NCI-H69 (cell line): ENCODE measurements at regions not wholly inside any gene's neighbourhood (a gene's known extent, or its start where the extent isn't known, plus 50 kb on each side); places are given as distances from the start of the nearest gene placed in this dataset.

Experiments
- DNase-seq: peaks from one replicate; lab custom pipeline; 2025; lab: John Stamatoyannopoulos, UW

DNA sequence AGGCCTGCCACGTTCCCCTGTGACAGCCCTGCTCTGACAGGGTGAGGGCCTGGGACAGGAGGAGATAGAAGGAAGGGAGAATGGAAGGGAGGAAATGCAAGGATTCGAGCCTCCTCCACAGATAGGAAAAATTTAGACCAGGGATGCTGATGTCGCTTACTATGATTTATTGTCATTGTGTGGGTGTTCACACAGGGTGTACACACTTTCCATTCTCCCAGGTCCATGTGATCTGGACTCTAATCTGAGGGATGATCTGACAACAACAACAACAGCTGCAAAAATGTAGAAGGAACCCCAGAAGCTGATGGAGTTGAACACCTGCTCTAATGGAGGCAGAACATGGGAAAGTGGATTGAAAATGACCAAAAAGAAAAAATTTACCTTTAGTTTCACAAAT, 231.7 kb upstream of the TNP1 start:
- no peak for DNase-seq

DNA sequence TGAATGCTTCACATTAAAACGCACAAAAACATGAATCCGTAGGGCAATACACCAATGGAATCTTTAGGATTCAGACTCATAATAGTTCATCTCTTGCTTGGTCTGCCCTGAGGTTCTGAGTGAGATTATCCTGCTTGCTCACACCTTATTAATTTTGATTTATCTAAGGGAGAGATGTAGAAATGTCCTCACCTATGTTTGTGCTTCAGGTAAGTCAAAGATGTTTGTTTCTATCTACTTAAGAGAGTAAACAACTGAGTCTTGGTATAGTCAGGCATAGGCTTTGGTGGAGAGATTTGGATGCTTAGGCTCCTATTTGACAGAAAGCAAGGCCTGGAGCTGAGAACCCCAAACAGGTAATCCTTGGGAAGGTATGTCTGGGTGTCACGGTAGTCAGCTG, 231.0 kb upstream of the TNP1 start:
- DNase-seq: no peak

DNA sequence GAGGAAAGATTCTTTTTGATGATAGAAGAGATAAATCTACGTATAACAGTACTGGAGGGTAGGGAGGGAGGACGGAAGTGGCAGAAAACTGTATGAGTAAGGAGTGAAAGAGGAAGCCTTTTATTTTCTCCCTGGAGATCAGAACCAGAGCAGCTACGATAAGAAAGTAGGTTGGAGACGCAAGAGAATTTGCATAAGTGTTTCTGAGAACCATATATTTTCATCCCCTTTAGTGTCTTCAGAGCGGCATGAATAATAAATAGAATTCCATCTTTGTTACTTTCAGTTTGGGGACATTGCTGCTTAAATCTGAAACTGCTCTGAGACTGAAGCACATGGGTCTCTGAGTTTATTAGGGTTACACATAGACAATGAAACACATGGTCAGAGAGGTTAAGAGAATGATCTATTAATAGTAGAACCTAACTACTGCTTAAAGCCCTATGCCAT, 230.2 kb upstream of the TNP1 start:
- no peak for DNase-seq

DNA sequence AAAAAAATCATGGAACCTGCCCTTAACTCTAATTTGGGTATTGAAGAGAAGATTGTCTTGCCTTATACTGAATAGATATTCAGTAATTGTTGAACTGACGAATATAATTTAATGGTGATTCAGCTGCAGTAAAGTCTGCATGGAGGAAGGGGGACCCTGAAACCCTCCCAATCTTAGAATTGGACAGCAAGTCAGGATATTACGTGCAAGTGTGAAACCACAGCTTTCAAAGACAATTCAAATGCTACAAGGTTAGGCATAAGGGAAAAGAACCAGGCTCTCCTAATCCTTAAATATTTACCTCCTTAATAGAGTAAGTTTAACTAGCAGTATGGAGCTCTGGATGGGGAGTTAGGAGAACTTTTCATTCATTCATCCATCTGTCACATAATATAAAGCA, 226.9 kb upstream of the TNP1 start:
- DNase-seq: peak; percentile 5

DNA sequence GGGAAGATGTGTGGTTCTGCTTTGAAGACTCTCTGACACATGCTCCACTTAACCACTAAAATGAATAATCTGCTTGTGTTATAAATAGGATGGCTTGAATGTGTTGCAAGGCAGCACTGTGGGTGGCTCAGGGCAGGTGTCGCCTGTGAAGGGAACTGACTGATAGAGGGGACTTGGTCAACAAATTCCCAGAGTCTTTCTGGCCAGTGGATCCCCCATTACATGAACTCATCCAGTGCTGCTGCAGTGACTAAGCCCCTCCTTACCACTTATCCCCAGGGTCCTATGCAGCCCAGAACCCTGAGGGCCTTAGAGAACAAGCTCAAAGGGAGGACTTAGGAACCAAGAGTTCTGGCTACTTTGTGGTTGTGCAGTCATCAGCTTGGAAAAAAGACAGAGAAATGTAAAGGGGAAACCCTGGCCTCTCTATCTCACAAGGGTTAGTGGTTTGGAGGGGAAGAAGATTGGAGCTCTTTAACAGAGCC, 226.2 kb upstream of the TNP1 start:
- no peak for DNase-seq

DNA sequence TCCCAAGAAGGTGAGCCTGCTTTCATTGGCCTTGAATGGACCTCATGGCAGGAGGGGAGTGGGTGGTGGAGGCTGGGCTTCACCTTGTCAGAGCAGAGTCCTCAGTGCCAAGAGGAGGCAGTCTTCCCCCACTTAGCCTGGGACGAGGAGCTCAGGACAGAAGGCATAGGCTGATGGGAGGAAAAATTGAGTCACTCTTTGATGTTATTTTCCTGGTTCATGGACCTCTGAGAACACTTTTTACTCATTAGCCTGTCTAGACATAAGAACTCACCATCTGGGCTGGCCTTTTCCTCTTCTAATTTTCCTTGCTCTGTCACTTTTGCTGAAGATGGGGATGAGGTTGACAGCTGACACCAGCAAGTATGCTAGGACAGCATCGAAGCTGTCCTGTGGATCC, 225.7 kb upstream of the TNP1 start:
- DNase-seq: no peak

DNA sequence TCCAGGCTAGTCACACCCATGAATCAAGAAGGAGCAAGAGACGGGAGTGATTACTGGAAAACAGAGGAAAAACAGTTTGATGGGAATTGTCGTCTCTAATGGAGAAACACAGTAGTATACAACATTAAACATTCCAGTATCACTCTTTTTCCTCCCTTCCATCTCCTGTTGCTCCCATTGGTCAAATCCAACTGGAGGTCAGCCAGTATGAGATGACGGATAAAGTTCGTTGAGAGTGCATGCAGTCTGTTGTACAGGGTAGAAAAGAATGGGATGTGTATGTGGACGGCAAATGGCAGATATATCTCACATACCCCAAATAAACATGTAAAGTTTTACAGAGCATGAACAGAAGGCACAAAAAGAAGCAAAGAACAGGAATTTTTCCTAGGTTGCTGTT, 221.9 kb upstream of the TNP1 start:
- DNase-seq: no peak

DNA sequence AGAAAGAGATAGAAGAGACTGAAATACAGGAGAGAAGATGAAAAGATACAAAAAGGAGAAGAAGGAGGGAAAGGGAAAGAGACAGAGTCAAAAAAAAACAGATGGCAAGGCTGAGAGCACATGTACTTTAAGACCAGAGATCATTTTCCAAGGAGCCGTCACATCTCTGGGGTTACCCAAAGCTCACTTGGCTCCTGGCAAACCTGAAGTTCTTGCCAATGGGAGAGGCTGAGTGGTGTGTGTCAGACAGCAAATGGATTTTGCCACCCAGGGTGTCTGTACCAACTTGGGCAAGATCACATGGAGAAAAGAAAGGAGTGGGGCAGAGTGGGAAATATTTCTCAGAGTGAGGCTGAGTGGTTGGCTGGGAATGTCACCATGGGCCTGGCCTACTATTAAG, 219.3 kb upstream of the TNP1 start:
- DNase-seq: no peak

DNA sequence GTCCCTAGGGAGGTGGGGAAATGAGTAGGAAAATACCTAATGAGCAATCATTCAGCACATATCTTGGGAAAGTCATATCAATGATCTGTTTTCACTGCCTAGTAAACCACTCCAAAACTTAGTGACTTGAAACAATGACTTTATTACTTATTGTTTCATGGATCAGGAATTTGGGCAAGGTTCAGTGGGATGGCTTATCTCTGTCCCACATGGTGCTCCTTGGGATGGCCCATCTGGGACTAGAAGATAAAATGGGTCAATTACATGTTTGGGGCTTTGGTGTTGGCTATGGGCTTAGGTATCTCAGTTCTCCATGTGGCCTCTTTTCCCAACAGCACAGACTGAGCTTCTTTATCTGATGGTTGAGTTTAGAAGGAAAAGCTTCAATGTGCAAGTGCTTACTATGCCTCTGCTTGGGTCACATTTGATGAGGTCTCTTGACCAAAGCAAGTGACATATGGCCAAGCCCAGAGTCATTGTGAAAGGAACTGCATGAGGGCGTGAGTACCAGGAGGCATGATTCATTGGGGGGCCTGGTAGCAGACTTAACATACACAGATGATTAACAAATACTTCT, 218.1 kb upstream of the TNP1 start:
- DNase-seq: no peak

DNA sequence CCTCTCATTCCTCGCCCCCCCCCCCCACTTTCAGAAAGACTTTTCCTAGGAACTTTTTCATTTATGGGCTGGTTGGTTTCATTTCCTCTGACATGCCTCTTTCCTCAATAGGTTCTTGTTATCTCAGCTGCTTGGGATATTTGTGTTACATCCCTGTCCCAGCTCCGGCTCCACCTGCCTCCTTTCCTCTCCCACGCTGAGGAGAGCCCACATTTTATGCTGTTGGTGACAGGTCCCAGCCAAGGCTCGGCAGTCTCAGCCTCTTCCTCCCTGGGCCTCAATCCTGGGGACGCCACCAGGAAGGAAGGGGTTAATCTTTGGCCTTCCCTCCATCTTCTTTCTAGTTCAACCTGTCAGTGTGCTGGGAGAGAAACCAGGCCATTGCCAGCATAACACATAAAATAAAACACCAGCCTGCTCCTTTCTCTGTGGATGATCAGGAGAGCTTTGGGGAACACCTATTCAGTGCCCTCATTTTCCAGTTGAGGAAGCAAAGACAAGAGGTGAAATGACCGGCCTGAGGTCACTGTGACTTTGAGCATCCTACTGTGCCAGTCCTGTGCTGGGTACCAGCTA, 216.9 kb upstream of the TNP1 start:
- DNase-seq: no peak

DNA sequence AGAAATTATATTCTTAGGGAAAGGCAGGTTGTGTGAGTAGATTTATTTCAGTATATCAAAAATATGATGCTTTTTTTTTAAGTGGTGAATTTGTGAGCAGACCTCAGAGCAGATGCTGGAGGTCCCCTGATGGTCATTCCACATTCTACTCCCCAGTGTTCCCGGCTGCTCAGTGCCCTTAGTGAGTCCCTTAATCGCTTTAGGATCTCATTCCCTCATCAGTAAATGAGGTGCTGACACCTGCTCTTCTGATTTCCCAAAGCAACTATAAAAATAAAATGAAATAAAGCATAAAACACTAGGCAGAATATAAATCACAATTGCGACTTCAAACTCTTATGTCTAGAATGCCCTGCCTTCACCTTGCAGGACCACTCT, 216.2 kb upstream of the TNP1 start:
- DNase-seq: no peak

DNA sequence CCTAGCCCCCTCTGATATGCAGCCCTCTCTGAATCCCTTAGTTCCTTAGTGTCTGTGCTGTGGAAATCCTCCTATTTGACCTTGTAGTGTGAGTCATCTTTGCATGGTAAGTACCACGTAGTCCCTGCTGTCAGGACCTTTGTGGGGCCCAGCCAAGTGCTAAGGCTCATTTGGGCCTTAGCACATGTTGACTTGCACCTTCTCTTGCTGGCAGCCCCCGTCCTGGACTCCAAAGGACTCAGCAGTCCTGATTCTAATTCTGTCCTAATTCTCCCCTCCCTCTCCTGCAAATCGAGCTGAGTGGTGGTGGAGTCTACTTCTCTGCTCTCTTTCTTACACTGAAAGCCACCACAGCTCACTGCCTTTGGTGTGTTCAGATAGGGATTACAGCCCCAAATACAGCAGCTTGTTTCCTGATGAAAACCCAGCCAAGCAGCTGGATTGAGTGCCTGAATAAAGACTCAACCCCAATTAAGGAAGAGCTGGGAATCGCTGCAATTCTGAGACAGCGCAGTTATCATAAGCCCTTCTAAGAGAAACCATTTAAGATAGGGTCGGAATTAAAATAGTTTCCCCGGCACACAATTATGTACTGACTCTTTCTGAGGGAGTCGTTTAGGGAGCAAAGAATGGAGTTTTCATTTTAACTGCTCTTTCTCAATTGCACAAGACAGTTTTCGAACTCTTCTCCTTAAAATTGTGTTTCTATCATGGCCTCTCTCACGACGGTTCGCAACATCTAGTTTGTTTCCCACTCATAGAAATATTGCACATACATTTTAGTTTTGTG, 215.6 kb upstream of the TNP1 start:
- DNase-seq: no peak

DNA sequence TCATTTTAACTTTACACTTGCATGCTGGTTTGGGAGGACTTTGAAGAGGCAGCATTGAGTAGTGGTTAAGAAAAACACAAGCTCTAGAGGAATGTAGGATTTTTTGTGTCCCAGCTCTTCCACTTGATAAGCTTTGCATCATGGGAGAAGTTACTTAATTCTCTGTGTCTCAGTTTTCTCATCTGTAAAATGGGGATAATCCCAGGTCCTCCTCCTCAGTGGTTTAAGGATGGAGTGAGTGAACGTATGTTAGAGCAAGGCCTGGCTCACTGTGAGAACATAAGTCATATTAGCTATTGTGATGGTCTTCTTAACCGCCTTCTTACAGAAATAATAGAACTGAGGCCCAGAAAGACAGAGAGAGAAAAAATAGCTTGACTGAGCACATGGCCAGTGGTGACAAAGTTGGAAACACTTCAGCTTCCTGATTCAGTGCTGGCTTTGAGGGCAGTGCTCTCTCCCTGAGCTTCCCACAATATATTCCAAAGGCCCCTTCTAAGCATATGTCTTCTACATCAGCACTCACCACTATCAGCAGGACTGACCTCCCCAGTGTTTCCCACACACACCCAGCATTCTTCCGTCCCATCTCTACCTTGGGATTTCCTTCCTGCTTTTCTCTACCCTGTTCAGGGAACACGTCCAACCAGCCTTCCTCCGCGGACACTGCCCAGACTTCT, 214.9 kb upstream of the TNP1 start:
- no peak for DNase-seq

DNA sequence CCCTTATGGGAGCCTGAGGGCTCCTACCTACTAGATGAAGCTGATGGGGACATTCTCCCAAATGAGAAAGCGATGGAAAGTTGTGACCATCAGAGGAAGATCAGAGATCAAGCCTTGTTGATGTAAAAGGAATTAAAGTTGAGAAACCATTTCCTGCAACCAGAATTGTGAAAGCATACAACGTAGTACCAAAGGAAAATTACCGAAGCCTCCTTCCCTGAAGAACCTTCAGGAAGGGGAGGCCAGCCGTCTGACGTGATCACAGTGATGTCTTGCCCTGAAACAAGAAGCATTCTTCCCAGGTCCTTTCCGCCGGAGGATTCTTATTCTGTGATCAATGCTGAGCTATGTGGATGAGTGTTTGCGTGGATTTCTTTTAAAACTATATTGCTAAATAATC, 211.6 kb upstream of the TNP1 start:
- DNase-seq: no peak

DNA sequence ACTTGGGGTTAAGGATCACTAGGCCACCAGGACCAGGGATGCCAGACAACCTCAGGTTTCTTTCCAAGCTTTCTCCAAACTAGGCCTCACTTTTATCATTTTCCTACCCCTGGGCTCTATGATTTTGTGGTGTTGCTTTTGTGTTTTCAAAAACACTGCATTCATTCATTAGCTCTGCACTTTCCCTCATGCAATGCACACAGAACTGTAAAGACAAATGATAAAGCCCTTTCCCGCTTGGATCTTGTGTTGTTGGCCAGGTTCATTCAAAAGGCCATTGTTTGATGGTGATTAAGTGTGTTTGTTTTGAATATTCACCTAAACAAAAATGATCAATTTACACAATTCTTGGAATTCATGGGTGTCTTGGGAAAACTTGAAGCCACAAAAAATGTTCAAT, 210.7 kb upstream of the TNP1 start:
- DNase-seq: no peak

DNA sequence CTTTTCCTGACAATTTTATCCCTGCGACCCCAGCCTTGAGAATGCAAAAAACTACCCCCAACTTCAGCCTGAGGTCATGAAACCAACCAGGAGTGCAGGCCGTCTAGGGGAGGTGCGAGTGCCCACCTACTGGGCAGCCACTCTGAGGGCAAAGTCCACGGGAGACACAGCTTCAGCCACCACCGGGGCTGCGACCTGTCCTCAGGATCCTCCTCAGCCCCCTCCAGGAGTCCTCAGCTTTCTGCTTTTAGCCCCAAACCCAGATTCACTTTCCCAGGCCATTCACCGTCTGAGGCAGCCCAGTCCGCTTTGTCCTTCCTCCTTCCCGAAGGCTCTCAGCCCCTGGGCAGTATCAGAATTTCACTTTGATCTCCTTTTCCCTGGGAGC, 210.2 kb upstream of the TNP1 start:
- DNase-seq: no peak

DNA sequence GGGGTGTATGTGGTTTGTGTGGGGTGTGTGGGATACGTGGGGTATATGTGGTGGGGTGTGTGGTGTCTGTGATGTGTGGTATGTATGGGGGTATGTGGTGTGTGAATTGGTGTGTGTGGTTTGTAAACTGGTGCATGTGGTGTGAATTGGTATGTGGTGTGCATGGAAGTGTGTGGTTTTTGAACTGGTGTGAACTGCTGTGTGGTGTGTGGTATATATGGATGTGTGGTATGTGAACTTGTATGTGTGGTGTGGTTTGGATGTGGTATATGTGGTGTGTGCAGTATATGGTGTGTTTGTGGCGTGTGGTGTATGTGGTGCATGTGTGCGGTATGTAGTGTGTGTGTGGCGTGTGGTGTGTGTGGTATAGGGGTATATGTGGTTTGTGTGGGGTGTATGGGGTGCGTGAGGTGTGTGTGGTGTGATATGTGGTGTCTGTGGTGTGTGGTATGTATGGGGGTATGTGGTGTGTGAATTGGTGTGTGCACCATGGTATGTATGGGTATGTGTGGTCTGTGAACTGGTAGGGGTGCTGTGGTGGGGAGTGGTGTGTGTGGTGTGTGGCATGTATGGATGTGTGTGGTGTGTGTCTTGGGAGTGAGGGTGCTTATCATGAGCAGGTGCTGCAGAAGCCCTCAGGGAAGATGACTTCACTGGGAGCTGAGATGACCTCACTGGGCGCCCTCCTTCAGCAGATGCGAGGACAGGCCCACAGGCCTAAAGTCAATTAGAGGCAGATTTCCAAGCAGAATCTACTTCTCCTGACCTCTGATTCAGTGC, 209.6 kb upstream of the TNP1 start:
- peak; percentile 25 for DNase-seq

DNA sequence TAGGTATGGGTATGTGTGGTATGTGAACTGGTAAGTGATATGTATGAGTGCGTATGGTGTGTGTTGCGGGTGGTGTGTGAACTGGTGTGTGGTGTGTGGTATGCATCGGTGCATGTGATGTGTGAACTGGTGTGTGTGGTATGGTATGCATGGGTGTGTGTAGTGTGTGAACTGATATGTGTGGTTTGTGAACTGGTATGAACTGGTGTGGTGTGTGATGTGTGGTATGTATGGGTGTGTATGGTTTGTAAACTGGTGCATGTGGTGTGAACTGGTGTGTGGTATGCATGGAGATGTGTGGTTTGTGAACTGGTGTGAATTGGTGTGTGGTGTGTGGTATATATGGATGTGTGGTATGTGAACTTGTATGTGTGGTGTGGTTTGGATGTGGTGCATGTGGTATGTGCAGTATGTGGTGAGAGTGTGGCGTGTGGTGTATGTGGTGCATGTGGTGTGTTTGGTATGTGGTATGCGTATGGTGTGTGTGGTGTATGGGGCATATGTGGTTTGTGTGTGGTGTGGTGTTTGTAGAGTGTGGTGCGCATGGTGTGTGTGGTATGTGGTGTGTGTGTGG, 208.9 kb upstream of the TNP1 start:
- no peak for DNase-seq

DNA sequence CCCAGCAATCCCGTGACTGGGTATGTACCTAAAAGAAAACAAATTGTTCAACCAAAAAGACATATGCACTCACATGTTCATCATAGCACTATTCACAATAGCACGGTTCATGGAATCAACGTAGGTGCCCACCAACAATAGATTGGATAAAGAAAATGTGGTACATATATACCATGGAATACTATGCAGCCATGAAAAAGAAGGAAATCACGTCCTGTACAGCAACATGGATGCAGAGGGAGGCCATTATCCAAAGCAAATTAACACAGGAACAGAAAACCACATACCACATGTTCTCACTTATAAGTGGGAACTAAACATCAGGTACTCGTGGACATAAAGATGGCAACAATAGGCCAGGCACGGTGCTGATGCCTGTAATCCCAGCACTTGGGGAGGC, 207.9 kb upstream of the TNP1 start:
- no peak for DNase-seq

DNA sequence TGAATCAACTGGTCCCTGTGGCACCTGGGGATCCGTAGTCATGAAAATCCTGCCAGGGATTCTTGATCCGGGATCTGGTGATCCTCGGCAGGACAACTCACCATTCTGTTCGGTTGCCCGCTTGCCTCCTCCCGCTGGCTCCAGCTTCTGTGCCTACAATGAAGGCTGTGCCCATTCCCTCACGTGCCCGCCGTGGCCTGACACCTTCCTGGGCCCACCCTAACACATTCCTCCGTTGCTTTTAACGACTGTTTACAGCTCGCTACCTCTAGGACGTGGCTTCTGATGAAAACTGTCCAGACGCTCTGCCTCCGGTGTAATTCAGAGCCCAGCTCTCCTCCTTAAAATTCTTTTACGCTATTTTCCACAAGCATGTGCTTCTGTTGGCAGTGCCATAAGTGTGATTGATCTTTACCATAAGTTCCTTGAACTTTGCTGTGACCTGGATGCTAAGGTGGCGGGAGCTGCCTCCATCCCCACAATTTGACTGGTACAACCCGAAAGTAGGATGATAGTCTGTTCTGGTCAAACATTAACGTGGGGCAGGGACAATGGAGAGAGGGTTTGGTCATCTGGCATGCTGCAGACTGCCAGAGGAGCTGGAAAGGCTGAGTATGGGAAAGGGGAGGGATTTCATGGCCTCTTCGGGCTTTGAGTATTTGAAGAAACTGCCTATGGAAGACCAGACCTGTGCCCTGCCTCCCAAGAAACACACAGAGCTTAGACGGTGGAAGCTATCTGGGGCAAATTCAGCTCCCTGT, 206.8 kb upstream of the TNP1 start:
- no peak for DNase-seq
